Epithelial cell of prostate (primary cell): ENCODE measurements at regions not wholly inside any gene's neighbourhood (a gene's known extent, or its start where the extent isn't known, plus 50 kb on each side); places are given as distances from the start of the nearest gene placed in this dataset.
"Not testable (repeated sequence)": the region's sequence is repeated elsewhere in the genome, so short reads cannot be mapped to it uniquely, and the experiment has no call there.

Experiments
- DNase-seq: peaks from one replicate; pipeline ENCODE4 v3.0.0-alpha.2; 2011; ENCODE audit warnings: low read depth, low spot score
- H3K27ac ChIP-seq: fragments of 450-650 bp; 2 replicates; pipeline ENCODE4 v1.5.1; 2017; ENCODE audit warnings: mild to moderate bottlenecking

DNA sequence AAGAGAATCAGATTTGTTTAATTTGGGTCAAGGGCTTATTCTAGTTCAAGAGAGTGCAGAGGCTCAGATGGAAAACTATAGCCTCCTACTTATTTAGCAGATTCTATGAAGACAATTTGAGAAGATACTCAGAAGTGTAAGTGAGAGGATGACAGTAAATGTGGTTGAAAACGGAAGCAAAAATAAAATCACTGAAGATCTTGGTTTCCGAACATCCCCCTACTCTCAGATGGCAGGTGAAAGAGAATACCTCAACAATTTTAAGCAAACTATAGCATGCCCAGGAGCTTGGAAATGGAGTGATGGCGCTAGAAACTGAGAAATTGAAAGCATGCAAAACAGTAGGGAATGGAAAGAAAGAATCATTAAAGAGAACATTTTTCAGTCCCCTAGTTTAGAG, 705.5 kb upstream of the CDH8 start:
- no peak overlapping the region for H3K27ac ChIP-seq
- no peak for DNase-seq

DNA sequence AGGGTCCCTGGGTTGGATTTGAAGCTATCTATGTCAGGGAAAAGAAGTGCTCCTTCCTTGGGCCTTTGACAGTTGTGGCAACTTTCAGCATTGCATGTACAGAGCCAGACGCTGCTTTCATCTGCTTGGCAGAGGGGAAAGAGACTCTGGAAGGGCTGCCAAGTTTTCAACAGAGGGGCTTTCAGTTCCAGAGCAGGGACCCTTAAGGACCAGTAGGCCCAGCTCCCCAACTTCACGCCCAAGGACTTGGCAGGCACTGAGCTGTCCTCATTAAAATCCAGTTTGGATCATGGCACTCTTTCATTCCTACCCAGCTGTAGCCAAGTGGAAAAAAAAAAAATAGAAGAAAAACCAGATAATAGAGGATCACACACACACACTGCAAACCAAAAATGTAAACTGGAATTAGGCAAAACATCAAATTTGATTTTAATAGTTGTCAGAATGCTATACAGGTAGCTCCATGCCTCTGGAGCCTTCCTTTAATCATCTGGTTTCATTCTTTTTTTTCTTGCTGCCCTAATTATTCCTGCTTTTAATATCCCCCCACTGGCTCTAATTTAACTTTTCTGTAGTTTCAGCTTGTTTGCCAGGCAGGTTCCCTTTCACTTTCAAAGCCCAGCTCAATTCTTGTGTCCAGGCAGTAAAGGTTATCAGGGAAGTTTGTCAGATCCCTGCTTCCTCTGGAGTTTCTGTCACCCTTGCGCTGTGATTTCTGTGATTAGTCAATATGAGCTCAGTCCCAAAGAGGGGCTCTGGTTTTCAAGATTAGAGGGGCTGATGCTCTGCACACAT, 702.6 kb upstream of the CDH8 start:
- no peak overlapping the region for H3K27ac ChIP-seq
- no peak for DNase-seq

DNA sequence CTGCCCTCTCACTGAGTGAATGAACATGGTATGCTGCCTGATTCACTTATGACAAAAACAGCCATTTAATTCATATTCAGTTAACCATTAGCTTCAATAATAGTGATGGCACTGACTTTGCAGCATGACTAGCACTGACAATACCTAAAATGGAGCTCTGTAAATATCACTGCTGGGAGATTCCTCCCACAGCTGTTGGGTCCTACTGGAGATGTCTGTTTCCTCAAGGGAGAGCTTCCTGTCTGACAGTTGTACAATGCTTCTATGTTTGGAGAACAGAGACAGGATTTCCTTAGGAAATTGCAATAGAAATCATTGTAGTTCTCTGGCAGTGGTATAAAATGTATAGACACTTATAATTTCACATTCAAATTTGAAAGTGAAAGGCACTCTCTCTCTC, 695.9 kb upstream of the CDH8 start:
- no peak for DNase-seq
- H3K27ac ChIP-seq: no peak overlapping the region

DNA sequence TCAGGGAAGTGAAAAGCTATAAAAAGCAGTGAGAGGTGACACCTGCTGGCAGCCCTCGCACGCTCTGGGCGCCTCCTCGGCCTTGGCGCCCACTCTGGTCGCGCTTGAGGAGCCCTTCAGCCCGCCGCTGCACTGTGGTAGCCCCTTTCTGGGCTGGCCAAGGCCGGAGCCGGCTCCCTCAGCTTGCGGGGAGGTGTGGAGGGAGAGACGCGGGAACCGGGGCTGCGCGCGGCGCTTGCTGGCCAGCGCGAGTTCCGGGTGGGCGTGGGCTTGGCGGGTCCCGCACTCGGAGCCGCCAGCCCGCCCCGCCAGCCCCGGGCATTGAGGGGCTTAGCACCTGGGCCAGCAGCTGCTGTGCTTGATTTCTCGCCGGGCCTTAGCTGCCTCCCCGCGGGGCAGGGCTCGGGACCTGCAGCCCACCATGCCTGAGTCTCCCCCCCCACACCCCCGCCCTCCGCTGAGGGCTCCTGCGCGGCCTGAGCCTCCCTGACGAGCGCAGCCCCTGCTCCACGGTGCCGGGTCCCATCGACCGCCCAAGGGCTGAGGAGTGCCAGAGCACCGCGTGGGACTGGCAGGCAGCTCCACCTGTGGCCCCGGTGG, 688.5 kb upstream of the CDH8 start:
- H3K27ac ChIP-seq, DNase-seq: not testable (repeated sequence)

DNA sequence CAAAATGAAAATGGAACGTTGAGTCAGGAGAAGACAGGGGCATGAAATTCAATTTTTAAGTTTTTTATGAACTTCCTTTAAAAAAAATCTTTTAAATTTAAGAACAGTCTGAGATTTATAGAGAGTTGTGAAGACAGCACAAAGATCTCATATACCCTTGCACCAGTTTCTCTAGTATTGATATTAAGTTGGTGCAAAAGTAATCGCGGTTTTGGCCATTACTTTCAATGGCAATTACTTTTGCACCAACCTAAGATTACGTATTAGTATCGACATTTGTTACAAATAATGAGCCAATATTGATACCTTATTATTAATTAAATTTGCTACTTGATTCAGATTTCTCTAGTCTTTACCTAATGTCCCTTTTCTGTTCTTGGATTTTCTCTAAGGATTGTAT, 684.4 kb upstream of the CDH8 start:
- DNase-seq: no peak
- H3K27ac ChIP-seq: no peak overlapping the region

DNA sequence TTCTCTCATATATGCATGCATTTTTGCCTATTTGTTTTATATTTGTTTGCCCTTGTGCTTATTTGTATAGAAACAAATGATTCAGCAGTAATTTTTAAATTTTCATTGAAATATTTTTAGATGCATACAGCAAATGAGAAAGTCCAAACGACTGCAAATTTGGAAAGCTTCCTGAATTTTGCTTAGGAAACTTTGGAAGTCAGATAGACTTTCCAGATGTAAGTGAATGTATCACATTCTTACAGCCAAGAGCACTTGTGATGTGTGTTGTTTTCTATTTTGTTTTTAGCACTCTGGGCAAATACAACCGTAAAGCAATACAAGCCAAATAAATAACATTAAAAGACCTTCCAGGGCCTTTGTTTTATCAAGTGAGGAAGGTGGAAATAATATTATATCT, 680.8 kb upstream of the CDH8 start:
- DNase-seq: no peak
- H3K27ac ChIP-seq: no peak overlapping the region

DNA sequence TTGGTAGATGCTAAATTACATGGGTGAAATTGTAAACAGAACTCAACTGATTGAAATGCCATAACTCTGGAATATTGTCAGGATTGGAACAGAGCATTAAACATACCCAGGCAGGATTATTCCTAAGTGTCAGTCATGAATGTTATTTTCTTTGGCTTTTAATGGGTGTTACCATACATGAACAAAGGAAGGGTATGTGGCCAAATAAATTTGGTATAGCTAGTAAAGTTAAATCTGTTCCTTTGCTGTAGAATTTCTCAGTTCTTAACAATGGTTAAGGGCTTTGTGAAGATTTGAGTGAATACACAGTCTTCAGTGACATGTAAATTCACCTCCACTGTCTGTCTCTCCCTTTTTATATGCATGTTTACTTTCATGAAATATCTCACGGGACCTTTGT, 679.5 kb upstream of the CDH8 start:
- no peak overlapping the region for H3K27ac ChIP-seq
- DNase-seq: no peak

DNA sequence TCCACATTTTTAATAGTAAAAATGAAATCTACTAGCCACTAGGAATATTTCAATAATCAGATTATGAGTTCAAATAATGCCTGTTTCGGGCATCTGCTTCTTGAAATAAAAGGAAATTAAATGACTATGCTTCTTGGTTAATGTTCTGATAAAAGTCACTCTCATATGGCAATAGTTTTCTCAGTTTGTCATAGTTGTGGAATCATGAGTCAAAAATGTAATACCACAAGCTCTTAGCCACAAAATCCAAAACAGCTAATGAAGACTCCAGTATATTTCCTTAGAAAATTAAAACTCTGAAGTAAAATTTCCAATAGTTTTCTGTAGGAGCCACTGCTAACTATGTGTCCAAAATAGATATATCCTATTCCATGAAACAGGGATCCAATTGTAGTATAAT, 676.3 kb upstream of the CDH8 start:
- DNase-seq: no peak
- no peak overlapping the region for H3K27ac ChIP-seq

DNA sequence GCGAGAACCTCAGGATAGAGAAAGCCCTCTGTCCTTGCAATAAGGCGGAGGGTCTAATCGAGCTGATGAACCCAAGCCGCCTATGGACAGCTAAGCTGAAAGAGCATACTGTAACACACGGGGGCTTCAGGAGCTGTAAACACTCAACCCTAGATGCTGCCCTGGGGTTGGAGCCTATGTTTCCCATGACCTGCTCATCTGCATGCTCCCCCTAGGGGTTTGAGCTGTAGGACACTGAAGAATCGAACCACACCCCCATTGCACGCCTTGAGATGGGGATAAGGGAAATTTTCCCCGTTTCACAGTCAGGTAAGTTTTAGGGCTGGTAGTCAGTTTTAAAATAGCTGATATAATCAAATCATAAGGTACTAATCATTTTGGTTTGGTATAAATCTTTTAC, 675.6 kb upstream of the CDH8 start:
- H3K27ac ChIP-seq: no peak overlapping the region
- no peak for DNase-seq

DNA sequence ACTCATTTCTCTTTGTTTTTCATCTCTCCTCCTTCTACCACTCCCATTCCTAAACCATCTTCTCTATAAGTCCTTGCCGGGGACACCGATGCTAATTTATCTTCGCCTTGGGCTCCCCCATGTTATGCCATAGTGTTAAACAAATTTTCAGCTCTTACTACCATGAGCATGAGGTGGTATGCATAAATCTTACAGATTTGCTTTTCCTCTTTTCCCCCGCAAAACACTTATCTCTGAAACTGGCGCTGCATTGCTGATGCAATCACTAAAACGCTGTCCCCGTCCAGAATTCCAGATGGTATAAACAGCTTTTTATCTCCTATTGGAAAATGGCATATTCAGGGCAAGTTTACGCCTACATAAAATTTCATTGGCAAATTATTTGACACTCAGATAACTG, 673.6 kb upstream of the CDH8 start:
- no peak for DNase-seq
- no peak overlapping the region for H3K27ac ChIP-seq

DNA sequence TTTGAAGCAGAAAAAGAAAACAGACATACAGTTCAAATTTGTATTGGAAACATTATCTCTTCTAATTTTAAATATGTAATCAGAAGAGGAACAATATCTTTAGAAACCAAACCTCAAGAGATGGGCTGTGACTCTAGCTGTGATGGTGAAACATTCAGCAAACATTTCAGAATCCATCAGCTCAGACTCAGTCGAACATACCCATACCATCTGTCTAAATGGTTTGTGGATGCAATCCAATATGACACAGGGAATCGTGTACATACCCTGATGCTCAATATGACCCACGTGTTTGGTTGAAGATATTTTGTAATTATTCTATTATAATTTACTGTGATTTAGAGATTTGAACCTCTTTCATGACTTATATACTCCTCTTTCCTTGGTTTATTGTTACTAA, 665.2 kb upstream of the CDH8 start:
- DNase-seq: no peak
- H3K27ac ChIP-seq: no peak overlapping the region

DNA sequence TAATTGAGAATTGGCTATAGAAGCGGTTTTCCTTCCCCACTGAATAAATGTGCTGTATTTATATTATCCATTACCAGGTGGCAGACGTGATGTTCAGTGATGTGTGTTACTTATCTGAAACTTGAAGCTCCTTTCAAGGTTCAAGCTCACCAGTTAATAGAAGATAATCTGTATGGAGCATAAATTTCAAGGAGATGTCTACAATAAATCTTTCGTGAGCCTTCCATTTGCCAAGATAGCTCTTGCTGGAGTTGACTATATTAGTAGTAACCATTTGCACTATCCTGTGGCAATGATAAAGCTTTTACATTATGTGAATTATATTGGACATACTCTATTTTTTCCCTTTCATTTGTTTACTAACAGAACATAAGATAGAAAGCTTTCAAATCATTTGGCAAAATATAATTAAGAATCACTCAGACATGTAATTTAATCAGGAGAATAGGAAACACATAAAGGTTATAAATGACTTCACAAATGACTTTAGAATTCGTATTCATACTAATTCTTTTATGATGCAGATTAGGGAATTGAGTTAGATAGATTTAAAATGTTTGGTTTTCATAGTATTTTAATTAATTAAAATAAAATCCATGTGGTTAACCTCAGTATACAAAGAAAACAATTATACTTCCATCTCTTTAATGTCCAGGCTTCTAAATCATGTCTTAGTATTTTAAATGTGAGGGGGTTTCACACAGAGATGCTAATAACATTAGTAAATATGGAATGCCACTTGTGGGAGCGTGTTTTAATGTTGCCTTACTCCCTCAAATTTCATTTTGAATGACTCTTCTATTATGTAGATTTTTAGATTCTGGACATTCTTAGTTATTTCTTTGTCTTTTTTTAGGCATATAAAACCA, 664.4 kb upstream of the CDH8 start:
- no peak overlapping the region for H3K27ac ChIP-seq
- no peak for DNase-seq

DNA sequence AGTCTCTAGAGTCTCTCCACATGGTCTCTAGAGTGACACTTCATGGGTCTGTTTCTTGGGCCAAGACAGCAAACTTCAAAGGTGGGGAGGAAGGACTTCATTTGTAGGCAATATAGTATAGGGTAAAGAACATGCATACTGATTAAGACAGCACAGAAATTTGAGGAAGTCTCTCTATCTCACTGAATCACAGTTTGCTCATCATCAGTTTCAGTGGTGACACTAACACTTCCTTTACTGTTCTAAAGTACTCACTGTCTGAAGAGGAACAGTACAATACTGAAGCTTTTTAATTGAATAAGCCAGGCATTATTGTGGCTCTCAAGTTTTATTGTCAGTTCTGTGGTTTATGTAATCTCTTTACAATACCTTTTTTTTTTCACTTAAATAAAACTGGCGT, 656.4 kb upstream of the CDH8 start:
- DNase-seq: no peak
- H3K27ac ChIP-seq: no peak overlapping the region

DNA sequence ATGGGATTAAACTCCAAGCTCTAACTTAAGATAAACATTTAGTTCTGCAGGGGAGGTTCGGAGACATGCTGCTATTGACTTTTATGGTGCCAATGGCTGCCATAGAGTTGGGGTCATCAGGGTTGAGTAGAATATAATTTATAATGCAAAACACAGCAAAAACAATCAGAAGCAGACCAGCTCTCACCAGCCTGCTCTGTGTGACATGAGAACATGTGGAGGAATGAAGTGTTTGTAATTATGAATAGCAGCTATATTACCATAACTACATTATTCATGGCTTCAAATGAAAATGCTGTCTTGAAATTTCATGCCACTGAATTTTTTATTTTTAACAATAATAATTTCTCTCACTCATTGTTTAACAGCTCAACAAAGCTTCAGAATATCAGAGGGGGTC, 645.6 kb upstream of the CDH8 start:
- no peak overlapping the region for H3K27ac ChIP-seq

DNA sequence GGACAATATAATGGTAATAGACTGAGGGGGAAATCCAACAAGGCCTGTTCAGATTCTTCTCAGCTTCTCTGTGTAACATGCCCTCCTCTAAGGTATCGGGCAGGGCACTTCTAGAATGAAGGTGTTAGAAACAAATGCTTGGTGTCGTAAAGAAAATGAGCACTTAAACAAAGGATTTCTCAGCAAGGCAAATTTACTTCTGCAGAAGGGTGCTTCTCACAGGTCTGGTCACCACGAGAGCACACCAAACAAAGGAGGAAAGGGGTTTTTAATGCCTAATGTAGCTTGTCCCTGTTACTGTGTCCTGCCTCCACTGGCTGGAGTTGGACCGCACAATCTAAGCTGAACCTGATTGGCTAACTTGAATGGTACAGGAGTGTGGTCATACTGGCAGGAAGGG, 642.6 kb upstream of the CDH8 start:
- DNase-seq: no peak
- H3K27ac ChIP-seq: no peak overlapping the region

More for the DNA sequence above, 645.6 kb upstream of the CDH8 start:
- no peak for DNase-seq

DNA sequence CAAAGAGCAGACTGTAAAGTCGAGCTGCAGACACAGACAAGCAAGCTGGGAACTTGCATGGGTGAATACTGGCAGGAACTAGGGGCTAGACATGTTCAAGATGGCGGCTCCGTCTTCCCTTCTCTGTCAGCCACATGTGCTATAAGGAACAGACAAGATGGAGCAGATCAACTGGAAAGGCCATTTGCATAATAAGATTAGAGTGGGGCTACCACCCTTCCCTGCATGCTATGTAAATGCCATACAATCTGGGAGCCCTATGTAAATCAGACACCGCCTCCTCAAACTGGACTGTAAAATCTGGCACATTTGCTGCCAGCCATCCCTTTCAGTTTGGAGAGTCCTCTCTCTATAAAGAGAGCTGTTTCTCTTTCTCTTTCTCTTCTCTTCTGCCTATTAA, 640.1 kb upstream of the CDH8 start:
- DNase-seq: no peak
- H3K27ac ChIP-seq: no peak overlapping the region

DNA sequence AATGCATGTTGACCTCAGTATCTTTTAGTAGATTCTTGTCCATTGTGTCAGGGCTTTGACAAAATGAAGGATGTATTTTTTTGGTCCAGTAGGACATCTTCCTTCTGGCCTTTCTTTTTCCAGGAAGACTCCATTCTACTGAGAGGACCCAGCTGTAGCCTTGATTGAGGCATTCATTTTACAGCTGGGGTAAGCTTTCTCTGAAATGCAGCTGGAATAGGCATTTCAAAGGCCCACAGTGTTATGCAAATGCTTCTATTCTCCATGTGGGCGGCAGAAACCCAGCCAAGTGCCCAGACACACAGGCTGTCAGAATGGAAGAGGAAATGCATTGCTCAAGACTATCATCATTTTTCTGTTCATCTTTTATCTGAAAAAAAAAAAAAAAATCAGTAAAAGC, 629.0 kb upstream of the CDH8 start:
- no peak overlapping the region for H3K27ac ChIP-seq
- DNase-seq: no peak

DNA sequence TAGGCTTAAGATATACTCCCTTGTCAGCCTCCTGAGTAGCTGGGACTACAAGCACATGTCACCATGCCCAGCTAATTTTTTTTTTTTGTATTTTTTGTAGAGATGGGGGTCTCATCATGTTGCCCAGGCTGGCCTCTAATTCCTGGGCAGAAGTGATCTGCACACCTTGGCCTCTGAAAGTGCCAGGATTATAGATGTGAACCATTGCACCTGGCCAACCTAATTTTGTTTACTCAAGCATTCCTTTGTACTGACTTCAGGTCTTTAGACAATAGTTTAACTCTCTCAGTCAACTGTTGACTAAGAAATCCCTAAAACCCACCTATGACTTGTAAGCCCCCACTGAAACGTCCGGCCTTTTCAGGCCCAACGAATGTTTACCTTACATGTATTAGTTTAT, 628.3 kb upstream of the CDH8 start:
- H3K27ac ChIP-seq: no peak overlapping the region
- DNase-seq: no peak

DNA sequence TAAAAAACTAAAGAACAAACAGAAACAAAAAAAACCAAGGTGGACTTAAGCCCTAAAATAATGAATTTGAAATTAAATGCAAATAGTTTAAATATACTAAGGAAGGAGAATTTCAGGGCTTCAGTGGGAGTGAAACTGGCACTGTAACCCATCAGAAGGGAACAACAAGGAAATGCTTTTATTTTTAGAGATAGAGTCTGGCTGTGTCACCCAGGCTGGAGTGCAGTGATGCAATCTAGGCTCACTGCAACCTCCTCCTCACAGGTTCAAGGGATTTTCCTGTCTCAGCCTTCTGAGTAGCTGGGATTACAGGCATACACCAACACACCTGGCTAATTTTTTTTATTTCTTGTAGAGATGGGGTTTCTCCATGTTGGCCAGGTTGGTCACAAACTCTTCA, 625.2 kb upstream of the CDH8 start:
- no peak overlapping the region for H3K27ac ChIP-seq
- no peak for DNase-seq

DNA sequence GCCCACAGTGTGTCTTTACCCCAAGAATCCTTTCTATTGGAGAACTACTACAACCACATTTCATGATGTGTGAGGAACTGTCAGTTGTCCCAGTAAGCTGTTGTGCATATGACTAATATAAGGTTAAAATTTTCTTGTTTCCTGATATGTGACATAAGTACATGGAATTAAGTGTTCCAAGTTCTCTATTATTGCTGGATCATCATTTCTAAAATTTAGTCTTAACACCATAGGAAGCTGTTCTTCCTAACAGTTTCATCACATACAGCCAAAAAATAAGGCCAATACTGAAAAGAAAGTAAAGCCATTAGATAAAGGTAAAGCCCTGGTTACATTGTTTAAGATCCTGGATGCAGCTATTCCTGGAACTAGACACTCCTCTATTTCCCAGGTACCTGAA, 620.9 kb upstream of the CDH8 start:
- no peak overlapping the region for H3K27ac ChIP-seq
- DNase-seq: no peak

DNA sequence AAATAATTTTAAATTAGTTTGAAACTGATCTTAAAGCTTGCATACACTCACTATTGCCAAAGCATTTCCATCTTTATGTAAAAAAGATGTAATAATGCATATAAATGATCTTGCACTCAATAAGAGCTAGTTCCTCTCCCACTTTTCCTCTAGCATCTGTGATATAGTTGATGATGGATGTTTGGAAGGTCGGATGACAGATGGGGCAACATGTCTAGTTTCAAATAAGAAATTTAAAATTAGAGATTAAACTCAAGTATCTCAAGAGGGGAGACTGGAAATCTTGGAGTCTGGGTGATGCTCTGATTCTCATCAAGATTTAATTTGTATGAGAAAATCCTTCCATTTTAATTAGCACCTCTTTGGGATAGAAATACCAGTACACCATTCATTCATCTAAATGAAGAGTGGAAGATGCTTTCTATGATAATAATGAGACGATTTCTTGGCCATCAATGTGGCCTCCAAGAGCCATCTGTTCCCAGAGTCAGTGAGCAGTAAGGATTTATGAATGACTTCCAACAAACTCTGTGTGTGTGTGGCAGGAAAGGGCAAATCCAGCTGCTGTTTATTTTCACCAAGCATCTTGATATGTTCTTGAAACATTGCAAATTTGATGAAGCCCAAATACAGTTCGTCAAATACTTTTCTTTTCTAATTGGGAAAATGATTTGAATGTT, 616.3 kb upstream of the CDH8 start:
- no peak for DNase-seq
- H3K27ac ChIP-seq: no peak overlapping the region
